MM.1S (cell line): ENCODE measurements at regions not wholly inside any gene's neighbourhood (a gene's known extent, or its start where the extent isn't known, plus 50 kb on each side); places are given as distances from the start of the nearest gene placed in this dataset.

ENCODE experiments used
- DNase-seq: peaks from one replicate; pipeline ENCODE4 v3.0.0-alpha.2; 2015
- H2AFZ ChIP-seq: fragments of 300-600 bp; sonication (generic); 2 replicates; pipeline ENCODE4 v1.6.0; 2016; ENCODE audit warnings: antibody characterized with exemption, low read length
- H3F3A ChIP-seq: fragments of 300-600 bp; sonication (generic); 2 replicates; pipeline ENCODE4 v1.6.1; 2016; ENCODE audit warnings: mild to moderate bottlenecking, antibody characterized with exemption, low read length, moderate library complexity, mixed read lengths; ENCODE audit not compliant: insufficient read depth
- H3K27ac ChIP-seq: fragments of 300-600 bp; sonication (generic); 2 replicates; pipeline ENCODE4 v1.5.1; 2016; ENCODE audit warnings: mild to moderate bottlenecking, low read length
- H3K27me3 ChIP-seq: fragments of 300-600 bp; sonication (generic); replicated peaks from 2 replicates; pipeline ENCODE4 v1.6.0; 2016; ENCODE audit warnings: low read length; ENCODE audit not compliant: insufficient read depth
- H3K36me3 ChIP-seq: fragments of 300-600 bp; sonication (generic); replicated peaks from 2 replicates; pipeline ENCODE4 v1.6.1; 2016; ENCODE audit warnings: mild to moderate bottlenecking, low read length, mixed read lengths; ENCODE audit not compliant: insufficient read depth
- H3K4me1 ChIP-seq: fragments of 300-600 bp; sonication (generic); 2 replicates; pipeline ENCODE4 v1.6.1; 2016; ENCODE audit warnings: low read length, mixed read lengths
- H3K4me2 ChIP-seq: fragments of 300-600 bp; sonication (generic); 2 replicates; pipeline ENCODE4 v1.6.0; 2016; ENCODE audit warnings: low read depth, low read length
- H3K4me3 ChIP-seq: fragments of 300-600 bp; sonication (generic); 2 replicates; pipeline ENCODE4 v1.5.1; 2016; ENCODE audit warnings: low read length, mixed read lengths
- H3K79me2 ChIP-seq: fragments of 300-600 bp; sonication (generic); 2 replicates; pipeline ENCODE4 v1.6.1; 2016; ENCODE audit warnings: mixed run types, low read length, mixed read lengths
- H3K9ac ChIP-seq: fragments of 300-600 bp; sonication (generic); 2 replicates; pipeline ENCODE4 v1.6.1; 2016; ENCODE audit warnings: low read length, mixed read lengths
- H3K9me2 ChIP-seq: fragments of 300-600 bp; sonication (generic); replicated peaks from 2 replicates; pipeline ENCODE4 v1.6.1; 2016; ENCODE audit warnings: mild to moderate bottlenecking, low read length, mixed read lengths; ENCODE audit not compliant: insufficient read depth
- H3K9me3 ChIP-seq: fragments of 300-600 bp; sonication (generic); replicated peaks from 2 replicates; pipeline ENCODE4 v1.6.1; 2016; ENCODE audit warnings: mild to moderate bottlenecking, low read length, mixed read lengths; ENCODE audit not compliant: insufficient read depth
- H4K20me1 ChIP-seq: fragments of 300-600 bp; sonication (generic); 2 replicates; pipeline ENCODE4 v1.6.1; 2016; ENCODE audit warnings: mild to moderate bottlenecking, low read length, moderate library complexity, mixed read lengths; ENCODE audit not compliant: insufficient read depth
- EZH2 ChIP-seq: fragments of 300-600 bp; sonication (generic); optimal IDR thresholded peaks from 2 replicates; pipeline ENCODE3; 2017; ENCODE audit warnings: low read depth, mild to moderate bottlenecking, antibody characterized with exemption, low read length, mixed read lengths
- EZH2phosphoT487 ChIP-seq: fragments of 300-600 bp; sonication (generic); IDR thresholded peaks from 2 replicates; pipeline ENCODE4 v1.6.1; 2018; ENCODE audit warnings: antibody characterized with exemption, low read length
- TF ChIP-seq, protein P1 (sequence below): fragments of 300-600 bp; sonication (generic); IDR thresholded peaks from 2 replicates; pipeline ENCODE4 v1.5.1; 2016; ENCODE audit warnings: antibody characterized with exemption, low read length, mixed read lengths

- DNase-seq: no peak
- H2AFZ ChIP-seq: no peak overlapping the region
- no peak for TF ChIP-seq EZH2
- no peak for TF ChIP-seq EZH2phosphoT487
- TF ChIP-seq, protein P1, sequence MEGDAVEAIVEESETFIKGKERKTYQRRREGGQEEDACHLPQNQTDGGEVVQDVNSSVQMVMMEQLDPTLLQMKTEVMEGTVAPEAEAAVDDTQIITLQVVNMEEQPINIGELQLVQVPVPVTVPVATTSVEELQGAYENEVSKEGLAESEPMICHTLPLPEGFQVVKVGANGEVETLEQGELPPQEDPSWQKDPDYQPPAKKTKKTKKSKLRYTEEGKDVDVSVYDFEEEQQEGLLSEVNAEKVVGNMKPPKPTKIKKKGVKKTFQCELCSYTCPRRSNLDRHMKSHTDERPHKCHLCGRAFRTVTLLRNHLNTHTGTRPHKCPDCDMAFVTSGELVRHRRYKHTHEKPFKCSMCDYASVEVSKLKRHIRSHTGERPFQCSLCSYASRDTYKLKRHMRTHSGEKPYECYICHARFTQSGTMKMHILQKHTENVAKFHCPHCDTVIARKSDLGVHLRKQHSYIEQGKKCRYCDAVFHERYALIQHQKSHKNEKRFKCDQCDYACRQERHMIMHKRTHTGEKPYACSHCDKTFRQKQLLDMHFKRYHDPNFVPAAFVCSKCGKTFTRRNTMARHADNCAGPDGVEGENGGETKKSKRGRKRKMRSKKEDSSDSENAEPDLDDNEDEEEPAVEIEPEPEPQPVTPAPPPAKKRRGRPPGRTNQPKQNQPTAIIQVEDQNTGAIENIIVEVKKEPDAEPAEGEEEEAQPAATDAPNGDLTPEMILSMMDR: no peak
- no peaks in the 10 kb centered on the region for H4K20me1 ChIP-seq
- no peak overlapping the region for H3K4me3 ChIP-seq
- no peaks in the 10 kb centered on the region for H3K27me3 ChIP-seq
- H3K36me3 ChIP-seq: no peaks in the 10 kb centered on the region
- H3K9me3 ChIP-seq: no peaks in the 10 kb centered on the region
- no peak overlapping the region for H3K27ac ChIP-seq
- no peaks in the 10 kb centered on the region for H3F3A ChIP-seq
- H3K4me1 ChIP-seq: peaks cover 12% of the 10 kb centered on the region
- H3K4me2 ChIP-seq: no peak overlapping the region
- H3K79me2 ChIP-seq: no peaks in the 10 kb centered on the region
- H3K9ac ChIP-seq: no peak overlapping the region
- no peaks in the 10 kb centered on the region for H3K9me2 ChIP-seq
Measured at GRCh38 chr4:10737337-10737736, 52.8 kb upstream of the CLNK start.

DNA sequence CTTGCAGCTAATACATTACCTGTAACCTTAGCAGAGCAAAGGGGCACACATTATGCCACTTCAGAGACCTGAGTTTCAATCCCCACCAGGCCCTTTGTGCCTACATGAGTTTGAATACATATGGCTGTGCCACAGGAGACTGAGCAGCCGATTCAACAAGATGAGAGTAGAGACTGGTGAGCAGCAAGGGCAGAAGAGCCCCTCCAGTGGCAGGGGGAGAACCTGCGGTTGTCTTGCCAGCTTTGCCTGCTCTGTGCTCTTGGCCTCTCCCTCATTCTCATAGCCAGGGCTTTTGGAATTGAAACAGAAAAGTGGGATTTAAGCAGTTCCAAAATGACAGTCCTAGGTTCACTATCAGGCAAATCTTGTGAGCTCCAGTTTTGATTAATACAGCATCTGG lies 52.3 kb upstream of the CLNK start:
- Histone ChIP-seq H3K4me2 (no peak overlapping the region), H3K27ac (no peak overlapping the region), H3K4me1 (peaks cover 16% of the 10 kb centered on the region), H3K27me3 (no peaks in the 10 kb centered on the region), H3K36me3 (no peaks in the 10 kb centered on the region), H3K9me3 (no peaks in the 10 kb centered on the region), H3K79me2 (no peaks in the 10 kb centered on the region), H3F3A (no peaks in the 10 kb centered on the region), H3K9me2 (no peaks in the 10 kb centered on the region), H3K4me3 (no peak overlapping the region), H3K9ac (no peak overlapping the region), H2AFZ (no peak overlapping the region), H4K20me1 (no peaks in the 10 kb centered on the region)
- DNase-seq: no peak
- TF ChIP-seq EZH2phosphoT487 (no peak), EZH2 (no peak)
- TF ChIP-seq, protein P1: no peak

DNA sequence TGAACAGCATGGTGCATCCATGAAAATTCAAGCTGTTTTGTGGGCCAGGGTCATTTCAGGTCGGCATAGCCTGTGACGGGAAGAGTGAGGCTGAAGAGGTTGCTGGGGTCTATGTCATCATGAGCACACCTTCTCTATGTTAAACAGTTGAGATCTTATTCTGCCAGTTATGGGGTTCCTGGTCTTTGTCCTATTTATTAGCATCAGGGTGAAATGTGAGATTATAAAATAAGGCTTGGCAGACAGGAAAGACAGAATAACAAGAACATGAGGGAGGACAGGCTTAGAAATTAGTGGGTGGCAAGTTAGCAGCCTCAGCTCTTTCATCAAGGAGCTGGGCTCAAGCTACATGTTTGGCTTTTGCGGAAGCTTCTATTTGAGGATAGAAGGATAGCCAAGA lies 51.7 kb upstream of the CLNK start:
- H3K4me3 ChIP-seq: no peak overlapping the region
- H3K27me3 ChIP-seq: no peaks in the 10 kb centered on the region
- no peak overlapping the region for H3K27ac ChIP-seq
- no peaks in the 10 kb centered on the region for H3K9me3 ChIP-seq
- H3K9ac ChIP-seq: no peak overlapping the region
- H3K36me3 ChIP-seq: no peaks in the 10 kb centered on the region
- H4K20me1 ChIP-seq: no peaks in the 10 kb centered on the region
- no peak overlapping the region for H2AFZ ChIP-seq
- no peak for DNase-seq
- no peaks in the 10 kb centered on the region for H3F3A ChIP-seq
- H3K79me2 ChIP-seq: no peaks in the 10 kb centered on the region
- no peaks in the 10 kb centered on the region for H3K9me2 ChIP-seq
- no peak for TF ChIP-seq EZH2
- TF ChIP-seq EZH2phosphoT487: no peak
- TF ChIP-seq, protein P1: no peak
- peaks cover 22% of the 10 kb centered on the region for H3K4me1 ChIP-seq
- no peak overlapping the region for H3K4me2 ChIP-seq
